PC-9 (cell line): ENCODE measurements at regions not wholly inside any gene's neighbourhood (a gene's known extent, or its start where the extent isn't known, plus 50 kb on each side); places are given as distances from the start of the nearest gene placed in this dataset.

Experiments
- CTCF ChIP-seq: fragments of 200-600 bp; sonication (generic); conservative IDR thresholded peaks from 2 replicates; pipeline ENCODE4 v1.6.1; 2017; ENCODE audit warnings: mixed run types, antibody characterized with exemption, mild to moderate bottlenecking, moderate library complexity
- EZH2 ChIP-seq: fragments of 200-600 bp; sonication (generic); IDR thresholded peaks from 2 replicates; pipeline ENCODE4 v1.8.0; 2017; ENCODE audit warnings: antibody characterized with exemption, low read depth

- TF ChIP-seq CTCF (no peak), EZH2 (no peak)
These were observed 109.7 kb downstream of the BANF2 start for GRCh38 chr20:17809362-17810061.
